BE2C (cell line): ENCODE measurements at regions not wholly inside any gene's neighbourhood (a gene's known extent, or its start where the extent isn't known, plus 50 kb on each side); places are given as distances from the start of the nearest gene placed in this dataset.

Source experiments
- DNase-seq: peaks from one replicate; pipeline ENCODE4 v3.0.0-alpha.2; 2020
- H3K27me3 ChIP-seq: fragments of 250-450 bp; sonication (Bioruptor Pico); 2 replicates; pipeline ENCODE4 v1.5.1; 2020; ENCODE audit warnings: mild to moderate bottlenecking
- H3K36me3 ChIP-seq: fragments of 250-450 bp; sonication (Bioruptor Pico); 2 replicates; pipeline ENCODE4 v1.5.1; 2020; ENCODE audit warnings: mild to moderate bottlenecking
- H3K4me1 ChIP-seq: fragments of 250-450 bp; sonication (Bioruptor Pico); 2 replicates; pipeline ENCODE4 v1.5.1; 2020
- H3K4me3 ChIP-seq: 2 replicates; pipeline ENCODE4 v1.5.1; 2011; ENCODE audit warnings: low read depth, low read length
- H3K9me3 ChIP-seq: fragments of 250-450 bp; sonication (Bioruptor Pico); 2 replicates; pipeline ENCODE4 v1.5.1; 2020
- CTCF ChIP-seq: IDR thresholded peaks from 2 replicates; pipeline ENCODE4 v1.5.1; 2012; ENCODE audit warnings: mild to moderate bottlenecking, low read depth, low read length

GRCh38 chr1:88022516-88022915, 661.6 kb upstream of the PKN2 start:
- Histone ChIP-seq H3K9me3 (no peaks in the 10 kb centered on the region), H3K4me3 (no peak overlapping the region), H3K4me1 (no peaks in the 10 kb centered on the region), H3K27me3 (no peaks in the 10 kb centered on the region), H3K36me3 (no peaks in the 10 kb centered on the region)
- TF ChIP-seq CTCF = no peak
- no peak for DNase-seq

- Histone ChIP-seq H3K4me1 (no peaks in the 10 kb centered on the region), H3K4me3 (no peak overlapping the region), H3K9me3 (no peaks in the 10 kb centered on the region), H3K36me3 (no peaks in the 10 kb centered on the region), H3K27me3 (no peaks in the 10 kb centered on the region)
- no peak for TF ChIP-seq CTCF
- DNase-seq = no peak
Measured at GRCh38 chr1:88029142-88029541, 654.9 kb upstream of the PKN2 start.

GRCh38 chr1:88029899-88030298, 654.2 kb upstream of the PKN2 start:
- no peak for TF ChIP-seq CTCF

GRCh38 chr1:88035578-88035977, 648.5 kb upstream of the PKN2 start:
- no peaks in the 10 kb centered on the region for H3K27me3 ChIP-seq
- no peak for TF ChIP-seq CTCF
- no peak overlapping the region for H3K4me3 ChIP-seq
- H3K36me3 ChIP-seq = no peaks in the 10 kb centered on the region
- no peaks in the 10 kb centered on the region for H3K9me3 ChIP-seq
- DNase-seq = no peak
- no peaks in the 10 kb centered on the region for H3K4me1 ChIP-seq

More at GRCh38 chr1:88029899-88030298, 654.2 kb upstream of the PKN2 start:
- H3K36me3 ChIP-seq = no peaks in the 10 kb centered on the region
- H3K9me3 ChIP-seq = no peaks in the 10 kb centered on the region
- no peak for DNase-seq
- H3K4me3 ChIP-seq = no peak overlapping the region
- no peaks in the 10 kb centered on the region for H3K27me3 ChIP-seq
- H3K4me1 ChIP-seq = no peaks in the 10 kb centered on the region

- H3K36me3 ChIP-seq = no peaks in the 10 kb centered on the region
- H3K4me3 ChIP-seq = no peak overlapping the region
- H3K27me3 ChIP-seq = no peaks in the 10 kb centered on the region
- no peaks in the 10 kb centered on the region for H3K9me3 ChIP-seq
- no peak for TF ChIP-seq CTCF
- DNase-seq = no peak
- no peaks in the 10 kb centered on the region for H3K4me1 ChIP-seq
Measured at GRCh38 chr1:88036345-88037014, 647.6 kb upstream of the PKN2 start.

GRCh38 chr1:88039240-88039639, 644.8 kb upstream of the PKN2 start:
- Histone ChIP-seq H3K27me3 (no peaks in the 10 kb centered on the region), H3K4me3 (no peak overlapping the region), H3K4me1 (no peaks in the 10 kb centered on the region), H3K36me3 (no peaks in the 10 kb centered on the region), H3K9me3 (no peaks in the 10 kb centered on the region)
- no peak for DNase-seq
- no peak for TF ChIP-seq CTCF
